Activated CD8-positive, alpha-beta memory T cell treated with anti-CD3 and anti-CD28 coated beads for 48 hours (primary cell): ENCODE measurements at regions not wholly inside any gene's neighbourhood (a gene's known extent, or its start where the extent isn't known, plus 50 kb on each side); places are given as distances from the start of the nearest gene placed in this dataset.

ENCODE experiments used
- DNase-seq, 3 experiments: peaks; one replicate each; pipeline ENCODE4 v3.0.0-alpha.2; 2020; ENCODE audit warnings: low read depth in 2 of 3, low spot score in 2 of 3

GRCh38 chr2:128832946-128833663 lies 514.4 kb upstream of the HS6ST1 start:
- no peak for DNase-seq

DNA sequence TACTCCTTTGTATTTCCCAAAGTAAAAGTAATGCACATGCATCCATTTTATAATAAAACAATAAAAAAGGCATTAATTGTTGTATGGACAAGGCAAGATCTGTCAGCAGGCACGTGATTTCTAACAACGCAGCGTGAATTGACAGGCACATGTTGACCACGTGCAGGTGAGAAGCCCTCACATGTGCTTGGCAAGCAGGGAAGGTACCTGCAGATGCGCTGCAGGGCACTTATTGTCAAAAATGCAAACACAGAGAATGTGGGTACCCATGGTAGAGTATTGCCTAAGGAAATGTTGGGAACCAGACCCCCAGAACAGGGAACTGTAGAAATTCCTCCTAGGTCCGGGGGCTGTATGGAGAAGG lies 515.0 kb upstream of the HS6ST1 start:
- DNase-seq = no peak

DNA sequence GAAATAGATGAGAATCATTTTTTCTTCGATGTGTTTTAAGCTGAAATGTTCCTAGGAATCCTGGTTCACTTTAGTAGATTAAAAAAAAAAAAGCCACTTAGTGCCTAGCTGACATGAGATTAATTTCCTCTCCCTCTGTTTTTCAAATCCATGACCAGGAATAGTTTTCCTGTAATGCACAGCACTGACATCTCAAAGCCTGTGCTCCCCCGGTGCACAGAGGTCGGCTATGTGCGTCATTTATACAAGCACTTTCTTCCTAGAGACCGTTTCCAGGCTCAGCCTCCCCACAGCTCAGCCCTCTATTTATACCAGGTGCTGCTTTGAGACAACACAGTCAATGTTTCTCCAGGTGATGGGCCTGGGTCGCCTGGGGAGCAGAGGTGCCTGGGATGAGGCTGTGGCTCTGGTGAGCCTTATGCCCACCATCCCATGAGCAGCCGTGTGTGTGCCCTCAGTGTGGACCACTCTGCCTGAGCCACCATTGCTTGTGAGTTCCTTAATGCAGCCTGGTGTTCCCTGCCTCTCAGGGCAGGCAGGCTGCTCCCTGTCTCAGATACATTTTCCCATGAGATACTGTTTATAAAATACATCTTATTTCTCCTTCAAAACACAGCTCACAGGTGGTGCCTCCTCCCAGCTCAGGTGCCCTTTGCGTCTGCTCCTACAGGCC lies 515.7 kb upstream of the HS6ST1 start:
- DNase-seq = no peak

DNA sequence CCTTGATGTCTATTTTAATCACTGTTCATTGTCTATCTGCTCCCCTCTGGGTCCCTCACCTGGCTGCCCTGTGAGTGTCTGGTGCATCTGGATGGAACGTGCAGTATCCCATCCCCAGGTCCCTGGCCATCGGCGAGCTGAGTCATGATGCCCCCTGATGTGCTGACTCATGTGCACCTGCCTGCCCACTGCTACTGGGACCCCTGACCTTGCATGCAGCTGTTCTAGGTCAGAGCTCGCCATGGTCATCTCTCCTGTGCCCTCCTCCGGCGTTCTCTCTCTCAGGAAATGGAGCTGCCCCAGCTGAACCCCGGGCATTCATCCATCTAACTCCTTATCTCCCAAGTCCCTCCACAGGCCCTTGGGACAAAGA lies 516.2 kb upstream of the HS6ST1 start:
- DNase-seq = no peak

- no peak for DNase-seq
These were observed 516.7 kb upstream of the HS6ST1 start for GRCh38 chr2:128835342-128835855.

GRCh38 chr2:128835974-128836373 lies 517.3 kb upstream of the HS6ST1 start:
- DNase-seq = no peak

GRCh38 chr2:128836559-128837100 lies 518.0 kb upstream of the HS6ST1 start:
- no peak for DNase-seq

GRCh38 chr2:128838244-128838643 lies 519.6 kb upstream of the HS6ST1 start:
- DNase-seq = no peak

DNA sequence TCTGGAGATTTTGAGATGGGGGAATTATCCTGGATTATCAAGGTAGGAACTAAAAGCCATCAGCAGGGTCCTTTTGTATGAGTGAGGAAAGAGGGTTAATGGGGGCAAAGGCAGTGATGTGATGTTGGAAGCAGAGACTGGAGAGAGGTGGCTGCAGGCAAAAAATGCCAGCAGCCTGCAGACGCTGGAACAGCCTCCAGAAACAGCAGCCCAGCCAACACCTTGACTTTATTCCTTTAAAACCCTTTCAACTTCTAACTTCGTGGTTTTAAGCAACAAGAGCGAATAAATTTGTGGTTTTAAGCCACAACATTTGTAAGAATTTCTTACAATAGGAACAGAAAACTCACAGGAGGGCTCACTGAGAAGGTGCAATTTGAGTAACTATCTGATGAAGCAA lies 523.1 kb upstream of the HS6ST1 start:
- DNase-seq = no peak

DNA sequence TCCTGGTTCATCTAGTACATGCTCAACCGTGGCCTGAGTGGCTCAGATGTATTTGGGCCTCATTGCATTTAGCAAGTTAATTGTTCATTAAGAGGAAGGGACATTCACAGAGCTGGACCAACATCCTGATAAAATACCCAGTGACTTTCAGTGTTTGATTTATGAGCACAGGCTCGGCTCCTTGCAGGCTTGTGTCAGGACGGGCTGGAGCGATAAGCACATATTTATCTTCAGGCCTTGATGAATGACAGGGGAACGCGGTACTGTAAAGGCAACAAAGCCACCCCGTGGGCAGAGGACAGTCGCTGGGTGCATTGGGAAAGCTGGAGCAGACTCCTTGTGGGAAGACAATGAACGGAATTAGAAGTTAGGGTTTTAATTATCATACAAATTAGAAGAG lies 548.6 kb upstream of the HS6ST1 start:
- DNase-seq = no peak

GRCh38 chr2:128867936-128868636 lies 549.4 kb upstream of the HS6ST1 start:
- DNase-seq = no peak

DNA sequence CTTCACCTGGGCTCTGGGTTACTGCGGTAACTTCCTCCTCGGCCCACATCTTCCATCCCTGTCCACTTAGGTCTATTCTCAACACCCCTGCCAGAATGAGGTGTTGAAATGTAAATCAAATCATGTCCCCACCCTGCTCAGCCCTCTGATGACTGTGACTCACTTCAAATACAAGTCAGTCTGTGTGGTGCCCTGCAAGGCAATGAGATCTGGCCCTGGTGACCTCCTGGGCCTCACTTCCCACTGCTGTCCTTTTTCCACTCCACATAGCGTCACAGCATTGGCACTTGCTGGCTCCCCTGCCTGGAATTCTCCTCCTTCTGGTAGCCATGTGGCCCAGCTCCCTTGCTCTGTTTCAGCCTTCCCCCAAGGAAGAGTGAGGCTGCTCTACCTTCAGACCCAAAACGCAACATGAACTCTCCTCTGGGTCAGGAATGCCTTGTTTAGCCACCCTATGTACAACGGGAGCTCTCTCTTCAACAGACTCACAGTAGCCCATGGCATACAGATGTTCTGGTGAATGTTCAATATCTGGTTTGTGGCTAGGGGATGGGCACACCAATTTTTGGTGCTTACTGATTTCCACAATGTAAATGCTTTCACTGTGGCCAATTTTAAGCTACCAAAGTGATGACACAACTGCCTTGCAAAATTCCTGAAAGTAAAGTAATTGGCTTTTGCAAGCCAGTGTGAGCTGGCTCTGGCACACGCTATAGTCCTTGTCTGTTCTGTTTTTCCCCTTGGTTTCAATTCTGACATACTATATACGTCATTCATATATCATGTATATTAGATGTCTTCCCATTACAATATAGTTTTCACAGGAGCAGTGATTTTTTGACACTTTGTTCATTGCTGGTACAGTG lies 550.3 kb upstream of the HS6ST1 start:
- DNase-seq = no peak

DNA sequence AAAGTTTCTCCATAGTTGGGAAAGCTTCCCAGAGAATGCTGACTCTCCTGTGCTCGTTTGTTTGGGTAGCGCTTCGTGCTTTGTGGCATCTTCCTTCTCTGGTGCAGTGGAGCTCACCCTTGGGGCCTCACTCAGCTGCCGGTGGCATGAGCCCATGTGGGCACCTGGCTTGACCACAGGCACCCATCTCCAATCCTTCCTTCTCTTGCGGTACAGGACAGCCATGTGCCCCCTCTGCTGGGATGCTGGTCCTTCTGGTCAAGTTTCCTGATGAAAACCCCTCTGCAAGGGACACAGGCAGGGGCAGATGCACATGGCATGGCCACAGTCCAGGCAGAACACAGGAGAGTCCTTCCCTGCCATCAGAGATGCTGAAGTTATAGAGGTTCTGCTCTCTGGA lies 555.9 kb upstream of the HS6ST1 start:
- DNase-seq = no peak

DNA sequence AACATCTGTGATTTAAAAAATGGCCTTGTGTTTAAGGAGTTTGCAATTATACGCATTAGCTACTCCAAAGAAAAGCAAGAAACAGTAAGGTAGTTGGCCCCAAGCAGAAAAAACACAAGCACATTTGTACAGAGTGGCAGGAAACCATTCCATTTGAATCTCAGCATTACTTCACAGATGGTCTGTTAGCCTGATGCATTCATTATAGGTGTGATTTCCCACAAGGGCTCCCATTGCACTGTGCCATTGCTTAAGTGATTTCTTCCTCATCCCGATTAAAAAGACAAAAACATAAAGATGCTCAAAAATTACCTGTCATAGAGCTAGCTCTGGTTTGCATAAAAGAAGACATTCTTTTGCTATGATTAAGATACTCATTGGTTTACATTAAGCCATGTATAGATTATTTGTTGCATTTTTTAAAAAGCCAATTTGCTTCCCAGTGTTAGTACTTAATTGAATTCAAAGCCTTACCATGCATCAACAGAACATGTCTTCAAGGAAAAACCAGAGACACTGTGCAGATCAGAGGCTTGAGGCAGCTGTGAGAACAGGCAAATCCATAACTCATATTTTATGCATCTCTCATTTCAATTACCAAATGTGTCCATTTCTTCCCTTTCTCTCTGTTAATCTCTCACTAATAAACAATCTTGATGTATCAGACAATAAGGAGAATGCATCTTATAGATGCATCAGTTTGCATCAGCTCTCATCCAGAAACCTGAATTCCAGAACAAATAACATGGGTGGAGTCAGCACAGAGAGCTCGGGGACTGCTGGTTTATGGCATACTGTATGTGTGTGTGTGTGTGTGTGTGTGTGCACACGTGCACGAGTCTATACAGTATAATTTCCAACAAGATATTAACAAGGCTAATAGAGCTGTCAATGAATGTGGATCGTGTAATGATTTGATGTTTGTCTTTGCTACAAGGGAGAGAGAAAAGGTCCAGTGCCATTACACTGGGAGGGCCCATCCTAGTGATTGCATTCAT lies 558.6 kb upstream of the HS6ST1 start:
- DNase-seq = no peak

DNA sequence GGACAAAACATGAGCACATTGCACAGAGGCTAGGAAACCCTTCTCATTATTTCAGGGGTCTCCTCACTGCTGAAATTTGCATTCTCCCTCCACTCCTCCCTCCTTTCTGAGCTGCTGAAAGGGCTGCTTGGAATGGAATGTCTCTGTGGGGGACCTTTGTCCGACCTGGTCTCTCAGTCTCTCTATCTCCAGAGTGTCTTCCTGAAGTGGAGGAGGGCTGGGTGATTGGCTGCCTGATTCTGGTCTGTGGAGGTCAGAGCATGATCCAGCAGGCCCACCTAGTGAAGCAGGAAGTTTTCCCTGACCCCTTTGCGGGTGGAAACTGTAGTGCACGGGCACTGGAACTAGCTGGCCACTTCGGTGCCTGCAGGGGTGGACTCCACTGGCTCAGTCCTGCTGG lies 560.5 kb upstream of the HS6ST1 start:
- DNase-seq = no peak

DNA sequence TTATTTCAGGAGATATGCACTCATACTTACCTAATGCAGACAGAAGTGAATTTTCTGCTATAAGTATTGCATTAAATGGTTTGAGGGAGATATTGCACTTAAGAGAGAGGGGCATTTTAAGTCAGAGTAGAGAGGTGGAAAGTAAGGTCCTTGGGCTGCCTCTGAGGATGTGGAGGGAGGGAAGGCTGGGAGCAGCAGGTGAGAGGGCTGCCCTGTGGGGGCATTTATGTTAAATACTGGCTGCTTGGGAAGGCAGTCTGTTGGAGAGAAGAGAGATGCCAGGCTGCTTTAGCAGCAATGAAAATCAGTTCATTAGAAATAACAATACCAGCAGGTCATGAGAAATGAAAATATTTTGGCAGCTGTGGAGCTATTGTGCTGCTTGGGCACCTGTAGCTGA lies 576.2 kb upstream of the HS6ST1 start:
- DNase-seq = no peak

GRCh38 chr2:128901572-128902391 lies 583.1 kb upstream of the HS6ST1 start:
- no peak for DNase-seq

- no peak for DNase-seq
These were observed 585.0 kb upstream of the HS6ST1 start for GRCh38 chr2:128903637-128904036.

- DNase-seq = no peak
These were observed 592.6 kb upstream of the HS6ST1 start for GRCh38 chr2:128911276-128911675.
